H1 (cell line): ENCODE measurements at regions not wholly inside any gene's neighbourhood (a gene's known extent, or its start where the extent isn't known, plus 50 kb on each side); places are given as distances from the start of the nearest gene placed in this dataset.

Experiments
- CTCF ChIA-PET: fragments of 300-600 bp; sonication (Branson Sonifier 250); formaldehyde crosslinking; loops from one replicate; lab custom pipeline; 2021; ENCODE audit not compliant: partially characterized antibody; lab: Charles Lee
- POLR2A ChIA-PET: fragments of 300-600 bp; sonication (Branson Sonifier 250); formaldehyde crosslinking; loops from one replicate; lab custom pipeline; 2021; ENCODE audit warnings: inconsistent platforms; ENCODE audit not compliant: partially characterized antibody; lab: Charles Lee
- DNase-seq, 2 experiments: peaks; one replicate each; pipeline versions ENCODE4 v3.0.0 to v3.0.0-alpha.2; 2010 to 2022; ENCODE audit warnings: low spot score in 2 of 2, low read depth in 1 of 2, mixed read lengths in 1 of 2
- FAIRE-seq: peaks from 2 replicates; lab custom pipeline; 2011; peaks lifted over from hg19 to GRCh38; lab: Jason Lieb, UNC
- H2AFZ ChIP-seq: 2 replicates; pipeline ENCODE4 v1.8.1; 2012; ENCODE audit warnings: low read length, inconsistent platforms
- H2AK5ac ChIP-seq: 2 replicates; pipeline ENCODE4 v1.6.1; 2013; ENCODE audit warnings: low read depth, low read length
- H2BK120ac ChIP-seq: replicated peaks from 2 replicates; pipeline ENCODE3; 2013; ENCODE audit warnings: low read depth, low read length, inconsistent platforms
- H2BK12ac ChIP-seq: 2 replicates; pipeline ENCODE4 v1.6.1; 2013; ENCODE audit warnings: low read depth, low read length
- H2BK15ac ChIP-seq: 2 replicates; pipeline ENCODE4 v1.6.1; 2013; ENCODE audit warnings: low read length
- H2BK20ac ChIP-seq: 2 replicates; pipeline ENCODE4 v1.6.1; 2013; ENCODE audit warnings: low read length
- H2BK5ac ChIP-seq: 2 replicates; pipeline ENCODE4 v1.6.1; 2013; ENCODE audit warnings: low read depth, low read length
- H3K14ac ChIP-seq: 2 replicates; pipeline ENCODE4 v1.6.1; 2013; ENCODE audit warnings: inconsistent platforms; ENCODE audit not compliant: insufficient read length
- H3K18ac ChIP-seq: 2 replicates; pipeline ENCODE4 v1.6.1; 2013; ENCODE audit warnings: low read length; ENCODE audit errors: extremely low read depth
- H3K23ac ChIP-seq: 2 replicates; pipeline ENCODE4 v1.6.1; 2013; ENCODE audit warnings: inconsistent platforms; ENCODE audit not compliant: insufficient read length
- H3K23me2 ChIP-seq: 2 replicates; pipeline ENCODE4 v1.6.1; 2013; ENCODE audit warnings: low read depth, low read length
- H3K27ac ChIP-seq: 2 replicates; pipeline ENCODE4 v1.6.1; 2011; ENCODE audit warnings: low read depth, low read length, inconsistent platforms
- H3K27me3 ChIP-seq, 4 experiments: replicated peaks in 1 of 4; 1 replicate in 1 of 4; 2 replicates in 3 of 4; pipeline versions ENCODE4 v1.6.1 to v1.8.1; 2011 to 2013; ENCODE audit warnings: low read length in 3 of 4, mild to moderate bottlenecking in 3 of 4, inconsistent platforms in 2 of 4, mixed read lengths in 2 of 4, moderate library complexity in 1 of 4; ENCODE audit not compliant: control insufficient read depth in 3 of 4, insufficient read depth in 3 of 4; ENCODE audit errors: extremely low read depth in 1 of 4
- H3K36me3 ChIP-seq, 4 experiments: 2 replicates each; pipeline versions ENCODE4 v1.6.1 to v1.8.1; 2011 to 2013; ENCODE audit warnings: mild to moderate bottlenecking in 4 of 4, low read length in 3 of 4, moderate library complexity in 2 of 4, control low read depth in 1 of 4, inconsistent platforms in 1 of 4; ENCODE audit not compliant: insufficient read depth in 4 of 4, control insufficient read depth in 2 of 4
- H3K4ac ChIP-seq: replicated peaks from 2 replicates; pipeline ENCODE3; 2013; ENCODE audit warnings: low read length, low read depth, mixed read lengths, inconsistent platforms; ENCODE audit not compliant: insufficient read length
- H3K4me1 ChIP-seq, 4 experiments: replicated peaks in 1 of 4; 1 replicate in 1 of 4; 2 replicates in 3 of 4; pipeline versions ENCODE4 v1.6.1 to v1.8.1; 2011 to 2013; ENCODE audit warnings: low read length in 3 of 4, inconsistent platforms in 2 of 4, mixed read lengths in 1 of 4; ENCODE audit not compliant: insufficient read depth in 4 of 4, control insufficient read depth in 3 of 4
- H3K4me2 ChIP-seq, 2 experiments: 2 replicates each; pipeline versions ENCODE4 v1.6.1 to v1.8.1; 2011 to 2013; ENCODE audit warnings: low read depth in 2 of 2, low read length in 2 of 2, control low read depth in 1 of 2, inconsistent platforms in 1 of 2, mild to moderate bottlenecking in 1 of 2; ENCODE audit not compliant: insufficient read depth in 1 of 2
- H3K4me3 ChIP-seq, 4 experiments: fragments of 200-600, 300-600 bp in 1 of 4; sonication (generic), shearing (Covaris generic), sonication (Bioruptor Twin) in 1 of 4; 2 replicates each; pipeline versions ENCODE4 v1.5.1 to v1.8.1; 2011 to 2016; ENCODE audit warnings: low read length in 4 of 4, low read depth in 3 of 4, control low read depth in 2 of 4, inconsistent platforms in 2 of 4, mild to moderate bottlenecking in 2 of 4, mixed read lengths in 1 of 4, moderate library complexity in 1 of 4; ENCODE audit not compliant: insufficient read depth in 2 of 4; ENCODE audit errors: extremely low read depth in 1 of 4
- H3K56ac ChIP-seq: replicated peaks from 2 replicates; pipeline ENCODE3; 2013; ENCODE audit warnings: low read depth, mild to moderate bottlenecking, mixed read lengths, low read length, inconsistent platforms; ENCODE audit not compliant: insufficient read length
- H3K79me1 ChIP-seq: 2 replicates; pipeline ENCODE4 v1.6.1; 2013; ENCODE audit warnings: low read depth, low read length, control low read depth
- H3K79me2 ChIP-seq, 2 experiments: 2 replicates each; pipeline versions ENCODE4 v1.6.1 to v1.8.1; 2012 to 2013; ENCODE audit warnings: low read length in 2 of 2, mild to moderate bottlenecking in 2 of 2, inconsistent platforms in 1 of 2; ENCODE audit not compliant: insufficient read depth in 2 of 2, control insufficient read depth in 1 of 2
- H3K9ac ChIP-seq, 4 experiments: replicated peaks in 1 of 4; 1 replicate in 1 of 4; 2 replicates in 3 of 4; pipeline versions ENCODE4 v1.6.1 to v1.8.1; 2011 to 2013; ENCODE audit warnings: low read depth in 3 of 4, low read length in 3 of 4, control low read depth in 2 of 4, mild to moderate bottlenecking in 2 of 4, moderate library complexity in 2 of 4, inconsistent platforms in 1 of 4; ENCODE audit errors: extremely low read depth in 1 of 4
- H3K9me3 ChIP-seq, 2 experiments: 2 replicates each; pipeline versions ENCODE4 v1.6.1 to v1.8.1; 2012 to 2013; ENCODE audit warnings: mild to moderate bottlenecking in 2 of 2, moderate library complexity in 2 of 2, control low read depth in 1 of 2, inconsistent platforms in 1 of 2, low read depth in 1 of 2, low read length in 1 of 2, mixed read lengths in 1 of 2; ENCODE audit not compliant: insufficient read depth in 2 of 2
- H4K20me1 ChIP-seq, 2 experiments: replicated peaks in 1 of 2; 2 replicates each; pipeline versions ENCODE3 to v1.8.1; 2011 to 2013; ENCODE audit warnings: inconsistent platforms in 2 of 2, low read length in 2 of 2, mild to moderate bottlenecking in 1 of 2; ENCODE audit not compliant: insufficient read depth in 2 of 2, control insufficient read depth in 1 of 2
- H4K5ac ChIP-seq: 2 replicates; pipeline ENCODE4 v1.6.1; 2013; ENCODE audit warnings: low read length, low read depth, mixed read lengths, inconsistent platforms; ENCODE audit not compliant: insufficient read length
- H4K8ac ChIP-seq: 2 replicates; pipeline ENCODE4 v1.8.0; 2013; ENCODE audit warnings: mild to moderate bottlenecking, moderate library complexity, low read length, inconsistent platforms; ENCODE audit not compliant: insufficient read depth; ENCODE audit errors: extremely low read depth
- H4K91ac ChIP-seq: replicated peaks from 2 replicates; pipeline ENCODE3; 2013; ENCODE audit warnings: low read length, mixed read lengths, inconsistent platforms; ENCODE audit not compliant: insufficient read length
- POLR2A ChIP-seq, 2 experiments: IDR thresholded peaks; 1 replicate in 1 of 2; 2 replicates in 1 of 2; pipeline ENCODE4 v1.6.1; 2011; ENCODE audit warnings: low read depth in 2 of 2, low read length in 2 of 2, mild to moderate bottlenecking in 2 of 2; ENCODE audit errors: control extremely low read depth in 1 of 2
- WGBS, 2 experiments: shearing (Covaris generic) in 1 of 2; methylation state at CpG; one replicate each; pipeline versions ENCODE4 v1.1.6 to v1.1.7; 2013 to 2015; ENCODE audit warnings: low lambda C conversion rate in 2 of 2, mixed read lengths in 2 of 2, inconsistent platforms in 1 of 2, low coverage in 1 of 2, missing lambda C conversion rate in 1 of 2; ENCODE audit not compliant: insufficient replicate concordance in 2 of 2, insufficient coverage in 1 of 2, insufficient read length in 1 of 2; ENCODE audit errors: extremely low coverage in 1 of 2, missing lambda C conversion rate in 1 of 2; 5-methylcytosine and 5-hydroxymethylcytosine counted together

- H2AFZ ChIP-seq = no peak overlapping the region
- no peak for DNase-seq
- H4K5ac ChIP-seq = no peak overlapping the region
- no peaks in the 10 kb centered on the region for H3K79me1 ChIP-seq
- WGBS, 2 experiments = 92% methylated on average over 4 of the region's 4 CpGs; no CpG with 5 or more reads in 1 of the 2 experiments
- POLR2A ChIA-PET = no interaction called here
- no peak overlapping the region for H3K4me2 ChIP-seq
- no peak overlapping the region for H2BK5ac ChIP-seq
- TF ChIP-seq POLR2A (IDR thresholded peaks at IDR 0.05; ENCODE audit: control extremely low read depth in 1 of 2, low read depth in 2 of 2, low read length in 2 of 2) = no peak
- 0 out of 4 replicates have a peak, but pooled peaks cover 2 to 5% of the 10 kb centered on the region in 2 experiments for H3K9me3 ChIP-seq
- no peak overlapping the region for H2BK15ac ChIP-seq
- H3K14ac ChIP-seq = no peak overlapping the region
- H2BK12ac ChIP-seq = no peak overlapping the region
- H4K8ac ChIP-seq = no peak overlapping the region
- H3K4me3 ChIP-seq = no peak overlapping the region
- no peak overlapping the region for H3K27ac ChIP-seq
- H2BK20ac ChIP-seq = no peak overlapping the region
- no peak overlapping the region for H3K4ac ChIP-seq
- H3K9ac ChIP-seq = no peak overlapping the region
- no peak overlapping the region for H3K18ac ChIP-seq
- H2BK120ac ChIP-seq = no peak overlapping the region
- H4K20me1 ChIP-seq = no peaks in the 10 kb centered on the region
- H3K36me3 ChIP-seq = no peaks in the 10 kb centered on the region; a peak in 1 of 8 replicates
- no peak overlapping the region for H2AK5ac ChIP-seq
- FAIRE-seq = no peak
- H3K56ac ChIP-seq = no peak overlapping the region
- no peak overlapping the region for H4K91ac ChIP-seq
- H3K27me3 ChIP-seq = no peaks in the 10 kb centered on the region
- no peaks in the 10 kb centered on the region for H3K79me2 ChIP-seq
- H3K4me1 ChIP-seq = no peaks in the 10 kb centered on the region
- CTCF ChIA-PET = no interaction called here
- H3K23ac ChIP-seq = no peak overlapping the region
- H3K23me2 ChIP-seq = no peaks in the 10 kb centered on the region; the same call in 1 of the 2 replicates
These were observed 146.8 kb downstream of the CRLF3 start for GRCh38 chr17:30677550-30678249.
